ENCODE measurements at regions not wholly inside any gene's neighbourhood (a gene's known extent, or its start where the extent isn't known, plus 50 kb on each side); places are given as distances from the start of the nearest gene placed in this dataset.

- DNase-seq (ENCODE audit: low spot score), result no peak
Observed at GRCh38 chrX:45300638-45301037, 100.0 kb upstream of the DIPK2B start.

- no peak for DNase-seq (ENCODE audit: low spot score)
Observed at GRCh38 chrX:45295259-45295986, 94.7 kb upstream of the DIPK2B start.

GRCh38 chrX:45274576-45274975 lies 73.9 kb upstream of the DIPK2B start:
- no peak for DNase-seq (ENCODE audit: low spot score)

DNA sequence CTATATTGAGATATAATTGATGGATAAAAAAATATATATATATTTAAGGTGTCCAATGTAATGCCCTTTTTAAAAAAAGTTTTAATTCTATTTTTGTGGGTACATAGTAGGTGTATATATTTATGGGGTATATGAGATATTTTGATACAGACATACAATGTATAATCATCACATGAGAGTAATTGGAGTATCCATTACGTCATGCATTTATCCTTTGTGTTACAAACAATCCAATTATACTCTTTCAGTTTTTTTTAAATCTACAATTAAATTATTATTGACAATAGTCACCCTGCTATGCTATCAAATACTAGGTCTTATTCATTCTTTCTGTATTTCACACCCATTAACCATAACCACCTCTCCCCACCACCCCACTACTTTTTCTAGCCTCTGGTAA lies 66.3 kb upstream of the DIPK2B start:
- no peak for DNase-seq (ENCODE audit: low spot score)

DNA sequence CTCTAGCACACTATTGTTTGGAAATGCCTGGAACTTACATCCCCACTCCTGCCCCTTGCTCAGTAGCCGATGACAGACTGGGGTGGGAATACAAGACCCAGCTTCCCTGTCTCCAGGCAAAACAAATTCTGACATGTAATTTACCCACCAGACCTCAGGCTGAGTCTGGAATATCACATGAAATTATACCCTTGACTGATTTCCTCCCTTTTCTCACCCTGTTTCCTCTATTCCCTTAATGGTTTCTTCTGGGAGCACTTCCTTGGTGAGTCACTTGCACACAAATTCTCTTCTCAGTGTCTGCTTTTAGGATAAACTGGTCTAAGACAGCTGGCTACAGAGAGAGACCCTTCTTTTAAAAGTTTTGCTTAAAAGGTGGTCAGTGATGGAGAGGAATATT lies 65.8 kb upstream of the DIPK2B start:
- DNase-seq (ENCODE audit: low spot score), result no peak

DNA sequence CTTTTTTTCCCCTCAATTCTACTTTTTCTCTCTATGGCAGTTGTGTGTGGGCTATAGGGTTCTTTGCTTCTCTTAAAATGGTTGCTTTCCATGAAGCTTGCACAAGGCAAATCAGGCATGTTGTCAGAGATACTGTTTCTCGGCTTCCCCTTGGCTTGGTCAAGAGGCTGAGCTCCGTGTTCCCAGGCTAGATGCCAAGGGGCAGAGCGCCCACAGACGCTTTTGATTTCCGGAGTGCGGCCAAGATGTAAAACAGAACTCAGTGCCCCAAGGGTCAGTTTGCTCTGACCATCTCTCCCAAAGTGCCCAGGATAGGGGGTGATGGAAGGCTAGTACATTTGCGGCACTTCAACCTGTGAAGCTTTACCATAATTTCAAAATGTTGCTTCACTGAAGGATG lies 64.2 kb upstream of the DIPK2B start:
- DNase-seq (ENCODE audit: low spot score), result no peak

DNA sequence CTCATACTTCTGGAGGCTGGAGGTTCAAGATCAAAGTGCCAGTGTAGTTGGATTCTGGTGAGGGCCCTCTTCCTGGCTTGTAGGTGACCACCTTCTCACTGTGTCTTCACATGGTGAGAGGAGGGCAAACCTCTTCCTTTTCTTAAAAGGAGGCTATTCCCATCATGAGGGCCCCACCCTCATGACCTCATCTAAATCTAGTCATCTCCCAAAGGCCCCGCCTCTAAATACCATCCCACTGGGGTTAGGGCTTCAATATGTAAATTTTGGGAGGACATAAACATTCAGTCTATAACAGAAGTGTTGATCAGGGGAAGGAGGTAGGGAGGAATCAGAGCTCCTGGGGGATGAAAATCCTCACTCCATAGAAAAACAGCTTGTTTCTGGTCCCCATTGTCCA lies 60.8 kb upstream of the DIPK2B start:
- DNase-seq (ENCODE audit: low spot score), result no peak

GRCh38 chrX:45261005-45261404 lies 60.3 kb upstream of the DIPK2B start:
- DNase-seq (ENCODE audit: low spot score), result no peak

- no peak for DNase-seq (ENCODE audit: low spot score)
Observed at GRCh38 chrX:45258731-45259402, 58.2 kb upstream of the DIPK2B start.

Data from hematopoietic multipotent progenitor cell treated with erythropoietin and hydrocortisone succinate and interleukin-3 and kit ligand, for 17 days (in vitro differentiated cells).